ENCODE measurements at regions not wholly inside any gene's neighbourhood (a gene's known extent, or its start where the extent isn't known, plus 50 kb on each side); places are given as distances from the start of the nearest gene placed in this dataset.
"Not testable (repeated sequence)": the region's sequence is repeated elsewhere in the genome, so short reads cannot be mapped to it uniquely, and the experiment has no call there.

DNA sequence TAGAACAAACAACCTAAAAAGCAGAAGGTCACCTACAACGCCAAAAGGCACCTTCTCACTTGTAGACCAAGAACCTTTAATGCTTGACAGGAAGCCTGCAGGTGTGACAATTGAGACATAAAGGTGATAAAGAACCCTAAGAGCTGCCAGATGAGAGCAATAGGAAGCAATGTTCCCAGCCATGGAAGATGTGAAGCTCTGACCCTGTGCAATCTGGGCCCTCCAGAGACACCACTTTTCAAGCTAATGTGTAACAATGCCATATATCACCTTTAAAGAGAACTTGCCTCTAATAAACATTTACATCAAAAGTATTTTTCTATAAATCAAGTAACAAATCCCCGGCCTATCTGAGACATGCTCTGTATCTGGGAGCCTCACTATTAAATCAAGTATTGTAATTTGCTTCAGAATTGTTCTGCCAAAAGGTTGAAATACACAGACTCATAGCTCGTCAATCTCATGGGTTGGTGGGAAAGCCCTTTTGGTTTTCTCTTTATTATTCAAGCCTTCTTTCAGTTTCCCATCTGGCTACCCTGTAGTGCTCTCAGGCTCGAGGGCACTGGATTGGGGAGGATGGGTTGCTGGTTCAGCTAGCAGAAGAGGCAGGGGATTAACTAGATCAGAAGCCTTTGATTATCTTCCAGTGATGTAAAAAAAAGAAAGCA, 368.9 kb downstream of the BUD13 start:
- no peak for DNase-seq

- DNase-seq, result no peak
Measured at GRCh38 chr11:116400081-116400480, 372.7 kb downstream of the BUD13 start.

DNA sequence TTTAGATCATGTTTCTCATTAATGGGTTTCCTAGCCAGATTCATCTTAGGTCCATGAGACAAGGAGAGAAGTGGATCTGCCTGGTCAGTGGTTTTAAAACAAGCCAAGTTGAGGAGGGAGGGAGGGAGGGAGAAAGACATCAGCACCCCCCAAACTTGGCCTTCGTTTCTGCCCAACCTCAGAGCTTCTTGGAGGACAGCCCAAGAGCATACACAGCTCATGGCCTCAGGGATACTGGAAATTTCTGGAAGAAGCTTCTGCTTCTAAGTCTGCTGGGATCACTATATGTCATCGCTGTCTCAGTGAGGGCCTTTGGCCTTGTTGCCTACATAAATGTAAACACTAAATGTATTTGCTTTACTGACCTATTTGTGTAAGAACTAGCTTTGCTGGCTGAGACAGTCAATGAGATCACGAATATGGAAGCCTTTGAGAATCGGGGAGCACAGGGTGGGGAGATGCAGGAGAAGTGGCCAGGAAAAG, 375.1 kb downstream of the BUD13 start:
- DNase-seq, result no peak

DNA sequence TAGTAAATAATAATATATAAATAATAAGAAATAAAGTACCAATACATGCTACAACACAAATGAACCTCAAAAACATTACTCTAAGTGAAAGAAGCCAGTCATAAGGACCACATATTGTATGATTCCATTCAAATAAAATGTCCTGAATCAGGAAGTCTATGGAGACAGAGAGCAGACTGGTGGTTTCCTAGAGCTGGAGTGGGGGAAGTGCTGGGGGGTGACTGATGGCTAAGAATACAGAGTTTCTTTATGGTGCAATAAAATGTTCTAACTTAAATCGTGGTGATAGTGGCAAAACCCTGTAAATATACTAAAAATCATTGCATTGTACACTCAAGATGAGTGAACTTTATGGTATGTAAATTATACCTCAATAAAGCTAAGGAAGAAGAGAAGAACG, 376.5 kb downstream of the BUD13 start:
- DNase-seq, result no peak

GRCh38 chr11:116394022-116394421, 378.8 kb downstream of the BUD13 start:
- no peak for DNase-seq

- DNase-seq, result no peak
Measured at GRCh38 chr11:116390963-116391362, 381.8 kb downstream of the BUD13 start.

GRCh38 chr11:116388146-116388545, 384.6 kb downstream of the BUD13 start:
- DNase-seq, result no peak

GRCh38 chr11:116387641-116388040, 385.1 kb downstream of the BUD13 start:
- no peak for DNase-seq

GRCh38 chr11:116386118-116386699, 386.6 kb downstream of the BUD13 start:
- DNase-seq, result no peak

GRCh38 chr11:116384876-116385275, 387.9 kb downstream of the BUD13 start:
- DNase-seq, result no peak

- DNase-seq, result no peak
Measured at GRCh38 chr11:116384407-116384806, 388.4 kb downstream of the BUD13 start.

DNA sequence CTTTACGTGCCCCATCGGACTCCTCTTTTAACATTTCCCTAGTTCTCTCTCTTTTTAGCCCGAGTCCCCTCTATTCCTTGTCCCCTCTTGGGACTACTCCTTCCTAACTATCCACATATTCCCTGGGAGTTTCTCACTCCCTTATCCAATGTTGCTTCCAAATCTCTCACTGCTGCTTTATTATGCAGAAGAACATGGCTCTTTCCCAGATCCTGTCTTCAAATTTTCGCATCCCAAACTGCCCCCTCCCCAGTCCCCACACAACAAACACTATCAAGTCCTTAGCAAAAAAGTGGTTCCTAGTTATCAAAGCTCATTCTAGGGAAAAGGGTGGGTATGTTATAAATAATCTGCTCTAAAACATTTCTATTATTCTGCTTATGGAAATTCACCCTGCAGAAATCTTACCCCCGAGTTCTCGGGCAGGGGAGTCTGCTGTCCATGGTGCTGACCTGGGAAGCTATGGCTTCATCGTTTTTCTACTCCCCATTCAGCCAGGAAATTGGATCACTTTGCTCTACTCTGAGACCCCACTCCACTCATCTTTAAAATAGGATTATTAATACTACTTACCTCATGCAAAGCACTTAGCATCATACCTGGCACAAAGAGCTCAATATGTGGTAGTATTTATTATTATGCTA, 393.5 kb downstream of the BUD13 start:
- DNase-seq, result no peak

- DNase-seq, result no peak
Measured at GRCh38 chr11:116376547-116376946, 396.2 kb downstream of the BUD13 start.

- DNase-seq, result no peak
Measured at GRCh38 chr11:116376054-116376453, 396.7 kb downstream of the BUD13 start.

- no peak for DNase-seq
Measured at GRCh38 chr11:116375221-116375620, 397.6 kb downstream of the BUD13 start.

GRCh38 chr11:116374085-116374484, 398.7 kb downstream of the BUD13 start:
- DNase-seq, result no peak

DNA sequence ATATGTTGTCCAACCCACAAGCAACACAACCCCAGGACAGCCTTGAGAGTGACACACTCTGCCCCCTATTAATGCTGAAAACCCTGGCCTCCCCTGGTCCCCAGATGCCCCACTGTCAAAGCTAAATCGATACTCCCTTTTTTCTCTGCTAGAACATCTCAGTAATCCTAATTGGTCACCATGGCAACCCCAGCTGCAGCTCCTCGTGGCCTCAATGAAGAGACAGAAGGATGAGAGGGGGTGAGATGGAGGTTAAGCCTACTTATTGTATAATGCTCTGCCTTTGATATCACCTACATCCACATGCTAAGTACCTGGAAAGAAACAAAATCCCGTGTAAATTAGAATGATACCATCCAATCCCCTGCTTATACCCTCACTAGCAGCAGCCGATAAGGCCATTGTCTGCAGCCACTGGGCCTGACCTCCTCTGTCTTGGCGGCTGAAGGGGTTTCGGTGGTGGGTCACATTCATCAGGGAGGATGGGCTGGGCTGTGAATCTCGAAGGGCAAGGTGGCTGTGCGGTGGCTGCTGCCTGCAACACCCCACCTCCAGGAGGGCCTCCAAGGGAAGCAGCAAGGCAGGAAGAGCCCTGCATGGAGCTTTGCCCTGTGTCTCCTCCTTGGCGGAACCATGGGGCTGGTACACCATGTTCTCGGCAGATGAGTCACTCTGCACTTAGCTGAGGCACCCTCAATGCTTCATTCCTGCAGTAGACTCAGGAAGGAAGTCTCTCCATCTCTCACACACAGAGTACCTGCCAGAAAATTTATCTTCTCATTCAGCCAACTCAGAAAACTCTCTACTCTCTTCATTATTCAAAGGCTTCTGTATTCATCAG, 399.5 kb downstream of the BUD13 start:
- DNase-seq, result no peak

- DNase-seq, result no peak
Measured at GRCh38 chr11:116371146-116371545, 401.6 kb downstream of the BUD13 start.

GRCh38 chr11:116368784-116369183, 404.0 kb downstream of the BUD13 start:
- no peak for DNase-seq

GRCh38 chr11:116366980-116367645, 405.7 kb downstream of the BUD13 start:
- DNase-seq, result no peak

GRCh38 chr11:116366451-116366850, 406.3 kb downstream of the BUD13 start:
- no peak for DNase-seq

GRCh38 chr11:116364925-116365324, 407.9 kb downstream of the BUD13 start:
- DNase-seq, result not testable (repeated sequence)

DNA sequence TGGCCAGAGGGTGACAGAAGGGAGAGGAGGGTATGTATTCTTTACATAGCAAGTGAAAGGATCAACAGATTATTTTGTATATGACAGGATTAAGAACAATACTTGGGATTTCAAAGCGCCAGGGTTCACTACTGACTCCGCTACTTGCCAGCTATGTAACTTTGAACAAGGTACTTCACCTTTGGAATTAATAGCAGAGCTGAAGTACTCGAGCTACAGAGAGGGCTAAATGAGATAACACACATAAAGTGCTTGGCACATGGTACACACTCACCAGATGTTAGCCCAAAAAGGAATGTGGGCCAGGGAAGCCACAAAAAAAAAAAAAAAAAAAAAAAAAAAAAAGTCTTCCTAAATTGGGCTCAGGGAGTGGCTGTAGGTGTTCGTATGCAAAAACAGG, 408.4 kb downstream of the BUD13 start:
- no peak for DNase-seq

All from NK-92 treated with Interleukin-12 subunit alpha and Interleukin-12 subunit beta, amount 100 ng/mL, for 24 hours (cell line).